ENCODE measurements at regions not wholly inside any gene's neighbourhood (a gene's known extent, or its start where the extent isn't known, plus 50 kb on each side); places are given as distances from the start of the nearest gene placed in this dataset.

DNA sequence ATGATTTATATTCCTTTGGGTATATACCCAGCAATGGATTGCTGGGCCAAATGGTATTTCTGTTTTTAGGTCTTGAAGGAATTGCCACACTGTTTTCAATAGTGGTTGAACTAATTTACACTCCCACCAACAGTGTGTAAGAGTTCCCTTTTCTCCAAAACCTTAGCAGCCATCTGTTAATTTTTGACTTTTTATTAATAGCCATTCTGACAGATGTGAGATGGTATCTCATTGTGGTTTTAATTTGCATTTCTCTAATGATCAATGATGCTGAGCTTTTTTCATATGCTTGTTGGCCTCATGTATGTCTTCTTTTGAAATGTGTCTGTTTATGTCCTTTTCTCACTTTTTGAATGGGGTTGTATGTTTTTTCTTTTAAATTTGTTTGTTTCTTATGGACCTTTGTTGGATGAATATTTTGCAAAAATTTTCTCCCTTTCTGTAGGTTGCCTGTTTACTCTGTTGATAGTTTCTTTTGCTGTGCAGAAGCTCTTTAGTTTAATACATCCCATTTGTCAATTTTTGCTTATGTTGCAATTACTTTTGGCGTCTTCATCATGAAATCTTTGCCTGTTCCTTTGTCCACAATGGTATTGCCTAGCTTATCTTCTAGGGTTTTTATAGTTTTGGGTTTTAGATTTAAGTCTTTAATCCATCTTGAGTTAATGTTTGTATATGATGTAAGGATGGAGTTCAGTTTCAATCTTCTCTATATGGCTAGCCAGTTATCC lies 119.7 kb upstream of the XIRP2 start:
- TF ChIP-seq, protein P1, sequence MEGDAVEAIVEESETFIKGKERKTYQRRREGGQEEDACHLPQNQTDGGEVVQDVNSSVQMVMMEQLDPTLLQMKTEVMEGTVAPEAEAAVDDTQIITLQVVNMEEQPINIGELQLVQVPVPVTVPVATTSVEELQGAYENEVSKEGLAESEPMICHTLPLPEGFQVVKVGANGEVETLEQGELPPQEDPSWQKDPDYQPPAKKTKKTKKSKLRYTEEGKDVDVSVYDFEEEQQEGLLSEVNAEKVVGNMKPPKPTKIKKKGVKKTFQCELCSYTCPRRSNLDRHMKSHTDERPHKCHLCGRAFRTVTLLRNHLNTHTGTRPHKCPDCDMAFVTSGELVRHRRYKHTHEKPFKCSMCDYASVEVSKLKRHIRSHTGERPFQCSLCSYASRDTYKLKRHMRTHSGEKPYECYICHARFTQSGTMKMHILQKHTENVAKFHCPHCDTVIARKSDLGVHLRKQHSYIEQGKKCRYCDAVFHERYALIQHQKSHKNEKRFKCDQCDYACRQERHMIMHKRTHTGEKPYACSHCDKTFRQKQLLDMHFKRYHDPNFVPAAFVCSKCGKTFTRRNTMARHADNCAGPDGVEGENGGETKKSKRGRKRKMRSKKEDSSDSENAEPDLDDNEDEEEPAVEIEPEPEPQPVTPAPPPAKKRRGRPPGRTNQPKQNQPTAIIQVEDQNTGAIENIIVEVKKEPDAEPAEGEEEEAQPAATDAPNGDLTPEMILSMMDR (conservative IDR thresholded peaks at IDR 0.05; ENCODE audit: low read depth, low read length), result no peak
- TF ChIP-seq EZH2 (IDR thresholded peaks at IDR 0.05; ENCODE audit: borderline replicate concordance, low read depth, low read length, poor library complexity, severe bottlenecking), result no peak
